Lung (tissue), 11 donors: ENCODE measurements at regions not wholly inside any gene's neighbourhood (a gene's known extent, or its start where the extent isn't known, plus 50 kb on each side); places are given as distances from the start of the nearest gene placed in this dataset.

Source experiments
- ATAC-seq: fragments of 200-7000 bp; cut with Tn5 transposase; one replicate; pipeline ENCODE4 v1.9.1; 2020; ENCODE audit warnings: moderate number of reproducible peaks; ENCODE audit not compliant: insufficient read depth, low FRiP score
- DNase-seq, 3 donors: peaks; one replicate each; pipeline ENCODE4 v3.0.0-alpha.2; 2013 to 2017
- H3K27ac ChIP-seq, 2 donors: one replicate each; pipeline ENCODE4 v1.5.1; 2013; ENCODE audit warnings: mild to moderate bottlenecking in 2 of 2, moderate library complexity in 2 of 2, control low read depth in 1 of 2, inconsistent platforms in 1 of 2, low read depth in 1 of 2, low read length in 1 of 2
- H3K27me3 ChIP-seq, 3 donors: one replicate each; pipeline ENCODE4 v1.5.1; 2013; ENCODE audit warnings: low read length in 2 of 3; ENCODE audit not compliant: control insufficient read depth in 3 of 3, insufficient read depth in 3 of 3
- H3K36me3 ChIP-seq, 4 donors: one replicate each; pipeline ENCODE4 v1.5.1; 2013; ENCODE audit warnings: low read length in 4 of 4, mild to moderate bottlenecking in 1 of 4, moderate library complexity in 1 of 4; ENCODE audit not compliant: control insufficient read depth in 4 of 4, insufficient read depth in 4 of 4
- H3K4me1 ChIP-seq, 5 donors: one replicate each; pipeline ENCODE4 v1.5.1; 2013; ENCODE audit warnings: low read length in 5 of 5, mild to moderate bottlenecking in 2 of 5, moderate library complexity in 1 of 5; ENCODE audit not compliant: control insufficient read depth in 5 of 5, insufficient read depth in 5 of 5
- H3K4me3 ChIP-seq: one replicate; pipeline ENCODE4 v1.5.1; 2013; ENCODE audit warnings: mild to moderate bottlenecking, control low read depth, moderate library complexity
- H3K9ac ChIP-seq, 2 donors: one replicate each; pipeline ENCODE4 v1.5.1; 2013; ENCODE audit warnings: low read length in 2 of 2, control low read depth in 1 of 2; ENCODE audit not compliant: insufficient read depth in 1 of 2
- H3K9me3 ChIP-seq, 4 donors: one replicate each; pipeline ENCODE4 v1.5.1; 2013; ENCODE audit warnings: low read length in 3 of 4, mild to moderate bottlenecking in 1 of 4, moderate library complexity in 1 of 4; ENCODE audit not compliant: control insufficient read depth in 4 of 4, insufficient read depth in 3 of 4
- WGBS, 2 donors: extraction: QIAGEN DNeasy Blood & Tissue Kit; methylation state at CpG; one replicate each; pipeline ENCODE4 v1.1.7; 2013; 5-methylcytosine and 5-hydroxymethylcytosine counted together
- TF ChIP-seq, protein P1 (sequence below): IDR thresholded peaks from 2 replicates; pipeline ENCODE4 v1.5.1; 2012; ENCODE audit warnings: mild to moderate bottlenecking; ENCODE audit errors: control extremely low read depth, extremely low read depth
- donor health status: control.
- donor health status: control.
- donor health status: Bipolar disorder and iron deficiency.
- donor health status: healthy.
- donor health status: DM: yes; HTN: yes; CAD: no.

- Histone ChIP-seq H3K9ac (peak overlapping the region in 1 of 2 donors; percentile 17), H3K27me3 (no peaks in the 10 kb centered on the region)
- no peak for DNase-seq
Observed at GRCh38 chr5:172573986-172574870, 66.8 kb upstream of the NEURL1B start.

GRCh38 chr5:172573120-172573882, 67.8 kb upstream of the NEURL1B start:
- 81 to 88% methylated on average over 13 of the region's 13 CpGs for WGBS, 2 donors
- Histone ChIP-seq H3K9me3 (peaks cover 0 to 3% (median 1%) of the 10 kb centered on the region in 4 donors), H3K9ac (no peak overlapping the region), H3K27ac (no peak overlapping the region), H3K27me3 (no peaks in the 10 kb centered on the region), H3K4me3 (no peak overlapping the region), H3K4me1 (peaks cover 0 to 30% (median 15%) of the 10 kb centered on the region in 5 donors), H3K36me3 (no peaks in the 10 kb centered on the region)
- ATAC-seq (no peak), DNase-seq (no peak)
- TF ChIP-seq, protein P1, sequence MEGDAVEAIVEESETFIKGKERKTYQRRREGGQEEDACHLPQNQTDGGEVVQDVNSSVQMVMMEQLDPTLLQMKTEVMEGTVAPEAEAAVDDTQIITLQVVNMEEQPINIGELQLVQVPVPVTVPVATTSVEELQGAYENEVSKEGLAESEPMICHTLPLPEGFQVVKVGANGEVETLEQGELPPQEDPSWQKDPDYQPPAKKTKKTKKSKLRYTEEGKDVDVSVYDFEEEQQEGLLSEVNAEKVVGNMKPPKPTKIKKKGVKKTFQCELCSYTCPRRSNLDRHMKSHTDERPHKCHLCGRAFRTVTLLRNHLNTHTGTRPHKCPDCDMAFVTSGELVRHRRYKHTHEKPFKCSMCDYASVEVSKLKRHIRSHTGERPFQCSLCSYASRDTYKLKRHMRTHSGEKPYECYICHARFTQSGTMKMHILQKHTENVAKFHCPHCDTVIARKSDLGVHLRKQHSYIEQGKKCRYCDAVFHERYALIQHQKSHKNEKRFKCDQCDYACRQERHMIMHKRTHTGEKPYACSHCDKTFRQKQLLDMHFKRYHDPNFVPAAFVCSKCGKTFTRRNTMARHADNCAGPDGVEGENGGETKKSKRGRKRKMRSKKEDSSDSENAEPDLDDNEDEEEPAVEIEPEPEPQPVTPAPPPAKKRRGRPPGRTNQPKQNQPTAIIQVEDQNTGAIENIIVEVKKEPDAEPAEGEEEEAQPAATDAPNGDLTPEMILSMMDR = no peak

More at GRCh38 chr5:172573986-172574870, 66.8 kb upstream of the NEURL1B start:
- H3K27ac ChIP-seq = no peak overlapping the region
- 82 to 85% methylated on average over 12 of the region's 12 CpGs for WGBS, 2 donors
- TF ChIP-seq, protein P1 = no peak
- no peak overlapping the region for H3K4me3 ChIP-seq
- H3K9me3 ChIP-seq = peaks cover 0 to 3% (median 1%) of the 10 kb centered on the region in 4 donors
- peaks cover 0 to 30% (median 15%) of the 10 kb centered on the region in 5 donors for H3K4me1 ChIP-seq
- no peak for ATAC-seq
- no peaks in the 10 kb centered on the region for H3K36me3 ChIP-seq

DNA sequence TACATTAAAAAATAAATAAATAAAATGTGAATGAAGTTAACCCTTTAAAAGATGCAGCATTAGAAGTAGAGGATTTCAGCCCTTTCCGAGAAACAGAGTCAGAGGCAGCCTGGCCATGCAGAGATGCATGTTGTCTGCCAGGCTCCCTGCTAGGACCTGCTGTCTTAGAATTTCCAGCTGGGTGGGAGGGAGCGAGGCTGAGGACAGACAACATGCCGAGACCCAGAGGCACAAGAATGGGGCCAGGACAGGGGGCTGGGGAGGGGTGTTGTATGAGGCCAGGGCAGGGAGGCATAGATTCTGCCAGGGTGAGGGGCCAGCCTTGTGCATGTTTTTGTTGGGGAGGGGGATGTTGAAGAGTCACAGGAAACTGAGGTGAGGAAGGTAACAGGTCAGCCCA, 68.6 kb upstream of the NEURL1B start:
- peaks cover 0 to 3% (median 1%) of the 10 kb centered on the region in 4 donors for H3K9me3 ChIP-seq
- DNase-seq (no peak), ATAC-seq (no peak)
- H3K9ac ChIP-seq = no peak overlapping the region
- H3K4me3 ChIP-seq = no peak overlapping the region
- H3K27ac ChIP-seq = no peak overlapping the region
- WGBS, 2 donors = 78 to 89% methylated on average over 3 of the region's 3 CpGs
- no peaks in the 10 kb centered on the region for H3K36me3 ChIP-seq
- H3K27me3 ChIP-seq = no peaks in the 10 kb centered on the region
- TF ChIP-seq, protein P1 = no peak
- H3K4me1 ChIP-seq = peaks cover 0 to 30% (median 15%) of the 10 kb centered on the region in 5 donors
